Testis (tissue), 2 donors: ENCODE measurements at regions not wholly inside any gene's neighbourhood (a gene's known extent, or its start where the extent isn't known, plus 50 kb on each side); places are given as distances from the start of the nearest gene placed in this dataset.

Experiments used
- CTCF ChIP-seq, 3 experiments: fragments of 450-650 bp in 2 of 3; fragments of 200-600 bp in 1 of 3; sonication (generic) in 1 of 3; IDR thresholded peaks; one replicate each; pipeline ENCODE4 v1.5.1; 2016 to 2019; ENCODE audit warnings: antibody characterized with exemption in 3 of 3, mild to moderate bottlenecking in 2 of 3, moderate library complexity in 1 of 3
- POLR2A ChIP-seq: fragments of 450-650 bp; IDR thresholded peaks from one replicate; pipeline ENCODE4 v1.6.1; 2017; ENCODE audit warnings: antibody characterized with exemption, mild to moderate bottlenecking, moderate library complexity

GRCh38 chr6:156638581-156638980, 138.6 kb upstream of the ARID1B start:
- no peak for TF ChIP-seq CTCF (IDR thresholded peaks at IDR 0.05)
- TF ChIP-seq POLR2A = no peak
